GM19351 (cell line): ENCODE measurements at regions not wholly inside any gene's neighbourhood (a gene's known extent, or its start where the extent isn't known, plus 50 kb on each side); places are given as distances from the start of the nearest gene placed in this dataset.
A peak's percentile ranks its signal among the peaks of the same experiment; 100 is the strongest.

Experiments used
- ATAC-seq: cut with Tn5 transposase; IDR thresholded peaks from one replicate; pipeline ENCODE4 v1.9.1; 2021; ENCODE audit warnings: mild to moderate bottlenecking, moderate library complexity; ENCODE audit not compliant: unreplicated experiment

DNA sequence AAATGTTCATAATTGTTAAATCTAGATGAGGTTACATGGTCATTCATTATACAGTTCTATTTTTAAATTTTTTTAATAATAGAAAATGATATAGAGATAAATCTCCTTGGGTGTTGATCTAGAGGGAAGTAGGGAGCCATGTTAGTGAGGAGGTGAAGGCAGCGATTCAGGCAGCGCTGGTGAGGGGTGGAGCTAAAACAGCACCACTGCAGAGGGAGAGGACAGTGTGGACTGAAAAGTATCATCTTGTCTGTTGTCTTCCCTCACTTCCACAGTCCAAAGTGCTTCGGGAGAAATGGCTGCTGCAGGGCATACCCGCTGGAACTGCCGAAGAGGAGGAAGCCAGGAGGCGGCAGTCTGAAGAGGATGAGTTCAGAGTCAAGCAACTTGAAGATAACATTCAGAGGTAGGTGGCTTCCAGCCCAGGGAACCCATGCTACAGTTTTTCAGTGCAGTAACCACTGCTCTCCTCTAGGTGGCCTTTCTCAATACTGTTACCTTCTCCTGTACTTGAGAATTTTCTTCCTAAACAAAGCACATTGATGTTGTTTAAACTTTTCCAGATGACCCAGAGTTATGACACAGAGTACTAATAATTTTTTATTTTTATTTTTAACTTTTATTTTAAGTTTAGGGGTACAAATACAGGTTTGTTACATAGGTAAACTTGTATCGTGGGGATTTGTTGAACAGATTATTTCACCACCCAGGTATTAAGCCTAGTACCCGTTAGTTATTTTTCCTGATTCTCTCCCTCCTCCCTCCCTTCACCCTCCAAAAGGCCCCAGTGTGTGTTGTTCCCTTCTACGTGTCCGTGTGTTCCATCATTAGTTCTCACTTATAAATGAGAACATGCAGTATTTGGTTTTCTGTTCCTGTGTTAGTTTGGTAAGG lies 100.5 kb downstream of the PALM2AKAP2 start:
- ATAC-seq = peak; percentile 96

DNA sequence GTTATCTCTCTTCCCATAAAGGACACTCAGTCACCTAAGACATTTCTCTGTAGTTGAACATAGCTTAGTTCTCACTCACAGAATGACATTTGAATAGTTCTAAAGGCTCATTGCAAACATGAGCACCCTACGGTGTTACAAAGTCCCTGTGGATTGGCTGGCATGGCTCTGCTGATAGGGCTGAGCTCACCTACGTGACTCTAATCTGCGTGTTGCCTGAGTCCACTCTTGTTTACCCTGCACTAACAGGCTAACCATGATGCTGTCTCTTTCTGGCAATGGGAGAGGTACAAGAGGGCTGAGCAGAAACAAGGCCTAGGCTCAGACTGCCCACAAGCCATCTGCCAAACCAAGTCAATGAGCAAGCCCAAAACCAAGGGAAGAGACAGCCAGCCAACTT lies 103.6 kb downstream of the PALM2AKAP2 start:
- ATAC-seq = no peak

DNA sequence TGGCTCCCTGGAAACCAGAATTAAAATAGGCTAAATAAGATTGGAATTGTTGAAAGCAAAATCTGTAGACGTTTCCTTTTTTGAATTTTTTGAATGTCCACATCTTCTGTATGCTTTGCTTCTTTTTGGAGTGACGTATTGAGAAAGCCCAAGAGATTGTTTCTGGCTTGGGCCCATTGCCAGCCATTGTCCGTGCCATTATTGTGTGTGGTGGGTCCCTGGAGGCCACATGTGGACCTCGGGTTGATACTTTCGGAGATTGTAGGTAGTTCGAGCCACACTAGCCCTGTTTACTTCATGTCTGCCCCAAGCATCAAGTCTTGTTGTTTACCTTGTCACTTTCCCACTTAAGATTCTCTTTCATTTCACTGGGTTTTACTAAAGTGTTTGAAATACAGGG lies 106.0 kb downstream of the PALM2AKAP2 start:
- no peak for ATAC-seq

DNA sequence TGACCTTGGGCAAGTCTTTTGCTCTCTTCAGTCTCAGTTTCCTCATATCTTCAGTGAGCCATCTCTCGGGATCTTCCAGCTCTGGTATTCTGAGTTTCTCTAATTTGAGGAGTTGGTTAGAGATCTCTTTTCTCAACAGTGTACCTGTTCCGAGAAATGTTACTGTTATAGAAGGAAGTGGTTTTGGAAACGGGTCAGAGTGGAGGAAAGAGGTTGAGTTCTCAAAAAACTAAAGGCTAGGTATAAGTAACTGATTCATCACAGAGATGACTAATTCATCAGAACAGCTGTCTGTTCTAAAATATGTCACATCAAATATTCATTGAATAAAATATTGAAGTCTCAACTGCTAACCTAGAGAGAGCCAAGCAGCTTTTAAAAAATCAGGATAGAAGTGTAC lies 106.6 kb downstream of the PALM2AKAP2 start:
- peak; percentile 61 for ATAC-seq

GRCh38 chr9:109887079-109887478 lies 107.1 kb downstream of the PALM2AKAP2 start:
- ATAC-seq = peak; percentile 31

DNA sequence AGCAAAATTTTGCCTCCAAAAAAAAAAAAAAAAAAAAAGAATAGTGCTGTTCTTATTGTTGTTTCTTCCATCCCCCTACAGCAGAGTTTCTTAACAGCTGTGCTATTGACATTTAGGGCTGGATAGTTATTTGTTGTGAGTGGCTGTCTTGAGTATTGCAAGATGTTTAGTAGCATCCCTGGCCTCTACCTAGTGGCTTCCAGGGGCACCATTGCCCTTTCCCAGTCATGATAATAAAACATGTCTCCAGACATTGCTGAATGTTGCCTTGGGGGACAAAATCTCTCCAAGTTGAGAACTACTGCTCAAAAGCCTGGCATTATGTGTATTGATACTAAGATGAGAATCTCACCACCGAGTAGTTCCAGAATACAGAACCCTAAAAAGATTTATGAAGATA lies 108.7 kb downstream of the PALM2AKAP2 start:
- ATAC-seq = no peak

- no peak for ATAC-seq
Observed at GRCh38 chr9:109889456-109889855, 109.5 kb downstream of the PALM2AKAP2 start.

GRCh38 chr9:109893241-109893640 lies 113.2 kb downstream of the PALM2AKAP2 start:
- ATAC-seq = peak; percentile 49

GRCh38 chr9:109894473-109894872 lies 114.5 kb downstream of the PALM2AKAP2 start:
- ATAC-seq = no peak

DNA sequence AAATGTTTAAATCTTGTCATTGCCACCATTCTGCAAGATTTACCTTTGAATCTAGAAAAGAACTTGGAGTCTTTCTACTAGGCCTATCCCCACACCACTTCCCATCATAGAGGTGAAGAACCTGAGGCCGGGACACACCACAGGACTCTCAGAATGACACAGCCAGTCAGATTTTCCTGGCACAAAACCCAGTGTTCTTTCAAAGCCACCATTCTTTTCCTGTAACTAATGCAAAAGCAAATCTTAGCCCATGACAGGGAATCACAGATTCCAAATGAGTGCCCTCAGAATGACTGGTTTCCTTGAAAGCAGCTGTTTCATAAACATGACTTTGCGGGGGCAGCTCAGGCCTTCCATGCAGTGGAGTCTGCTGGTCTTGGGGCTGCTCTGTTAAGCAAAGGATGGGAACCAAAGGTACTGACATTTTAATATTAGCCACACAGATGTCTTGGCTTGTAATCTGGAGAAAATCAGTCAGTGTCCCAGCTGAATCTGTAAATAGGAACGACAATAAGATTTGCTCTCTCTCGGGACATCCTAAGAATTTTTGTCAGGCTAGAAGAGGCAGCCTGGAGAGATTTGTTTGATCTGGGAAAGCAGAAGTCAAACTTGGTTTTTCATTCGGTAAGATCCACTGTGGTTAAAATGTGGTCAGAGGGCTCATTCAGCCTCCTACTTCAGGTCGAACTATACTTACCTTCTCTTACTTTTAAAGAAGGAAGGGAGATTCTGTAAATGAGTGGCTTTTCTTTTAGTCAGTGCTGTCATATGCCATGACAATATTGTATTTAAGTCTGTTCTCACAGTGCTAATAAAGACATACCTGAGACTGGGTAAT lies 115.1 kb downstream of the PALM2AKAP2 start:
- ATAC-seq = peak; percentile 75

DNA sequence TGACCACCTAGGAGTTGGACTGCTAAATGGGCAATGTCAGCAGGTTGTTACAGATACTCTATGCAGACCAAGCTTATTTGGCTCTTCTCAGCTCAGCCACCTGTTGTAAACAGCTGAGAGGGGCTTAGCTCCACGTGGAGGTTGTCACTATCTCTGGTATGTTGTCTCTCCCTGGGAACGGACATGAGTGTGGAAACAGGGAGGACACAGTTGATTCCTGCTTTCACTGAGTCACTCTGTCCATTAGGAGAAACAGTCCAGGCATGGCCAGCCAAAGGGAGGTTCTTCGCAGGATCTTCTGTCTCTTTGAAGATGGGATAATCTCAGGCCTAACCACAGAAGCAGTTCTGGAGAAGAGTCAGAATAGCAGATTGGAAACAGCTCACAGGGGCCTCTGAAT lies 121.2 kb downstream of the PALM2AKAP2 start:
- no peak for ATAC-seq

DNA sequence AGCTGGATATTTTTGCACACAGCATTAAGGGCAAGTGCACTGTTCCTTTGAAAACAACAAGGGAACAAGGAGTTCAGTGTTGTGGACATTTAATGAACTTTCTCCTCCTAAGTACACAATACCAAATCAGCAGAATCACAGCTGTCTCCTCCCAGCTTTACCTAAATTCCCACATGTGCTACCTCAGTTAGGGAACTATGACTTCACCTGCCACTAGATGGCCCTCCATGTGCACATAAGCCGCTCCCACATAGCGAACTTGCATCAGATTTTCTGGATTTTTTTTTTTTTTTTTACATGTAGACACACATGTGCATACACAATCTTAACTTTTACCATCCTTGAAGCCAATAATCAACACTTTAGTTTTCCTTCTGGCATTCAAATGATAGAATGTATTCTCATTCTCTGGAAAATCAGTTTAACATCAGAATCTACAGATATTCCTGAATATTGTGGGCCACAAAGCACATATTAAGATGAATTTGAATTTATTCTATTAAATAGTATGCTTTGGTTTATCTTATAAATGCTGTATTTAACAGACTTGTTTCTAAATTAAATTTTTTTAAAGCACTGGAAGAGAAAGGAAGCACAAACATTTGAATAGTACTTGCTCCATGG lies 123.6 kb downstream of the PALM2AKAP2 start:
- ATAC-seq = peak; percentile 27

- ATAC-seq = no peak
Observed at GRCh38 chr9:109904666-109905065, 124.7 kb downstream of the PALM2AKAP2 start.

DNA sequence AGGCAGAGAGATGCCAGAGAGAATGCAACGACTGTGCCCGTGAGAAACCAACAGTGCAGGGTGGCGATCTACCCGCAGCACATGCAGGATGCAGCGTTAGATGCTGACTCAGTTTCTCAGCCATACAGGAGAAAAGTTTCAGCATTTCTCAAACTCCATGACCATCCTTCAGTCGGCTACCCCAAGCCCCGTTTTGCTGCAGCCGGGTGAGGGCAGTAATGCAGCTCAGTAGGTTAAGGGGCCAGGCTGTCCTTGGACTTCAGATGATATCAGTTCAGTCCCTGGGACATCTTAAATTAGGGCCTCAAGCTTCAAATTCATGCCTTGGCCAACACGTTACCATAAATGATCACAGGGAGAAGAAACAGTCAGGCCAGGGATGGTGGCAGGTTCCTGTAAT lies 125.5 kb downstream of the PALM2AKAP2 start:
- ATAC-seq = no peak

GRCh38 chr9:109906766-109907382 lies 126.9 kb downstream of the PALM2AKAP2 start:
- peak; percentile 27 for ATAC-seq

- ATAC-seq = peak; percentile 79
Observed at GRCh38 chr9:109907400-109907799, 127.4 kb downstream of the PALM2AKAP2 start.

GRCh38 chr9:109907810-109908458 lies 127.9 kb downstream of the PALM2AKAP2 start:
- ATAC-seq = no peak

DNA sequence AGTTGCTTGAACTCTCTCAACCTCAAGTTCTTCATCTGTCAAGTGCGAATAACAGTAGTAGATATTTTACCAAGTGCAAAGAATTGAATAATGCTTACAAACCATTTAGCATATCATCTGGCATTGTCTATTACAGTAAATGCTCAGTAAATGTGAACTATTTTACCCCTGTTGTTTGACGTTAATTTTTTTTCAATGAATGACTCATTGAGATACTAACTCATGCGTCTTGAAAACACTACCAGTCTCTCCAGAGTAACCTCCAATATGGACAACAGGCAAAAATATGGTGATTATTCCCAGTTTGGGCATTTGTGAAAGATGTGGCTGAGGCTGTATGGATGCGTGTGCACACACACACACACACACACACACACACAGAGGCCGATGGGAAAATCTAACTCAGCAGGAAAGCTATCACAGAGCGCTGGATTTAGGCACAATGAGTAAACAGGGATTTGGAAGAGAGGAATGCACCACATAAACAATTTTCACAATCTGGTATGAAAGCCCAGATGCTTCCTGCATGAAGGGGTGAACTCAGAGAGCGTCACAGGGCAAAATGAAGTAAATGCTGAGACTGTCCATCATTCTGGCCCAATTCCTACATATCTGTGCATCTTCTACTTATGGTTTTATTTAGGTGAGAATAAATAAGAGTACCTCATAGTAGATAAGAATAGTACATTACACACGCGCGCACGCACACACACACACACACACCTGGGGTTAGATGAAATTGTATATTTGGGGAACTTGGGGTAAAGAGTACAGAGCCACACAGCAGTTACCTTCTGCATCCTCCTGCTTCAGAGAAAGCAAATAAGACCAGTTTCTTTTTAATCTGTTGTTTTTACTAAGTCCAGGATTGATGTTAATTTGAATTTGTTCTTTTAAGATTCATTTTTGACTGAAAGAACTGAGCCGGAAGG lies 128.7 kb downstream of the PALM2AKAP2 start:
- ATAC-seq = no peak
